ENCODE measurements at regions not wholly inside any gene's neighbourhood (a gene's known extent, or its start where the extent isn't known, plus 50 kb on each side); places are given as distances from the start of the nearest gene placed in this dataset.

GRCh38 chr12:19933924-19934323 is 434.4 kb upstream of the PDE3A start:
- TF ChIP-seq, protein P1, sequence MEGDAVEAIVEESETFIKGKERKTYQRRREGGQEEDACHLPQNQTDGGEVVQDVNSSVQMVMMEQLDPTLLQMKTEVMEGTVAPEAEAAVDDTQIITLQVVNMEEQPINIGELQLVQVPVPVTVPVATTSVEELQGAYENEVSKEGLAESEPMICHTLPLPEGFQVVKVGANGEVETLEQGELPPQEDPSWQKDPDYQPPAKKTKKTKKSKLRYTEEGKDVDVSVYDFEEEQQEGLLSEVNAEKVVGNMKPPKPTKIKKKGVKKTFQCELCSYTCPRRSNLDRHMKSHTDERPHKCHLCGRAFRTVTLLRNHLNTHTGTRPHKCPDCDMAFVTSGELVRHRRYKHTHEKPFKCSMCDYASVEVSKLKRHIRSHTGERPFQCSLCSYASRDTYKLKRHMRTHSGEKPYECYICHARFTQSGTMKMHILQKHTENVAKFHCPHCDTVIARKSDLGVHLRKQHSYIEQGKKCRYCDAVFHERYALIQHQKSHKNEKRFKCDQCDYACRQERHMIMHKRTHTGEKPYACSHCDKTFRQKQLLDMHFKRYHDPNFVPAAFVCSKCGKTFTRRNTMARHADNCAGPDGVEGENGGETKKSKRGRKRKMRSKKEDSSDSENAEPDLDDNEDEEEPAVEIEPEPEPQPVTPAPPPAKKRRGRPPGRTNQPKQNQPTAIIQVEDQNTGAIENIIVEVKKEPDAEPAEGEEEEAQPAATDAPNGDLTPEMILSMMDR (conservative IDR thresholded peaks at IDR 0.05; ENCODE audit: low read length) = no peak
- no peak for TF ChIP-seq EZH2phosphoT487 (IDR thresholded peaks at IDR 0.05; ENCODE audit: borderline replicate concordance, low read depth, low read length)
